ENCODE measurements at regions not wholly inside any gene's neighbourhood (a gene's known extent, or its start where the extent isn't known, plus 50 kb on each side); places are given as distances from the start of the nearest gene placed in this dataset.

- Mint-ChIP-seq H3K27me3 (peaks cover 2 to 8% of the 10 kb centered on the region in 2 donors), H3K4me3 (no peak overlapping the region), H3K4me1 (no peaks in the 10 kb centered on the region), H3K36me3 (no peaks in the 10 kb centered on the region), H3K9me3 (peaks cover 5 to 22% (median 14%) of the 10 kb centered on the region in 8 donors), H3K27ac (no peak overlapping the region)
- intact Hi-C loops (cut with micrococcal nuclease), result no loop called here
- ChIA-PET CTCF (ENCODE audit: partially characterized antibody) (no interaction called here), POLR2A (ENCODE audit: partially characterized antibody) (no interaction called here)
- no peak for DNase-seq
- Histone ChIP-seq H3K36me3 (ENCODE audit: insufficient read depth, low read length) (no peaks in the 10 kb centered on the region), H3K9me3 (ENCODE audit: control insufficient read depth in 1 of 2, low read length in 2 of 2) (peaks cover 0 to 5% of the 10 kb centered on the region in 2 donors), H3K4me3 (ENCODE audit: low read length in 2 of 2) (no peak overlapping the region), H3K27ac (ENCODE audit: low read depth, low read length) (no peak overlapping the region), H3K27me3 (ENCODE audit: insufficient read depth, low read length) (no peaks in the 10 kb centered on the region), H3K4me1 (ENCODE audit: insufficient read depth, low read length) (no peaks in the 10 kb centered on the region)
These were observed 215.9 kb downstream of the RNF152 start for GRCh38 chr18:61676773-61677434.

- peaks cover 5 to 9% of the 10 kb centered on the region in 2 donors for H3K27me3 Mint-ChIP-seq
- H3K4me3 Mint-ChIP-seq, result no peak overlapping the region
- Histone ChIP-seq H3K27me3 (ENCODE audit: insufficient read depth, low read length) (peaks cover 3% of the 10 kb centered on the region), H3K4me3 (ENCODE audit: low read length in 2 of 2) (no peak overlapping the region), H3K9me3 (ENCODE audit: control insufficient read depth in 1 of 2, low read length in 2 of 2) (no peaks in the 10 kb centered on the region), H3K27ac (ENCODE audit: low read depth, low read length) (no peak overlapping the region), H3K36me3 (ENCODE audit: insufficient read depth, low read length) (no peaks in the 10 kb centered on the region), H3K4me1 (ENCODE audit: insufficient read depth, low read length) (no peaks in the 10 kb centered on the region)
- H3K4me1 Mint-ChIP-seq, result no peaks in the 10 kb centered on the region
- no peak for DNase-seq
- intact Hi-C loops (cut with micrococcal nuclease), result no loop called here
- no peak overlapping the region for H3K27ac Mint-ChIP-seq
- no peaks in the 10 kb centered on the region for H3K36me3 Mint-ChIP-seq
- POLR2A ChIA-PET (ENCODE audit: partially characterized antibody), result no interaction called here
- H3K9me3 Mint-ChIP-seq, result peaks cover 0 to 2% (median 0%) of the 10 kb centered on the region in 8 donors
- CTCF ChIA-PET (ENCODE audit: partially characterized antibody), result no interaction called here
These were observed 223.5 kb downstream of the RNF152 start for GRCh38 chr18:61669320-61669719.

- no peak for DNase-seq
These were observed 225.8 kb downstream of the RNF152 start for GRCh38 chr18:61666876-61667590.

GRCh38 chr18:61664419-61665084 lies 228.3 kb downstream of the RNF152 start:
- H3K27me3 ChIP-seq (ENCODE audit: insufficient read depth, low read length), result no peaks in the 10 kb centered on the region
- H3K4me3 Mint-ChIP-seq, result no peak overlapping the region
- H3K36me3 ChIP-seq (ENCODE audit: insufficient read depth, low read length), result no peaks in the 10 kb centered on the region
- H3K9me3 ChIP-seq (ENCODE audit: control insufficient read depth in 1 of 2, low read length in 2 of 2), result no peaks in the 10 kb centered on the region
- H3K27me3 Mint-ChIP-seq, result peaks cover 4 to 6% of the 10 kb centered on the region in 2 donors
- H3K27ac ChIP-seq (ENCODE audit: low read depth, low read length), result no peak overlapping the region
- no peak for DNase-seq
- no peak overlapping the region for H3K27ac Mint-ChIP-seq
- no peak overlapping the region for H3K4me3 ChIP-seq (ENCODE audit: low read length in 2 of 2)
- no peaks in the 10 kb centered on the region for H3K4me1 ChIP-seq (ENCODE audit: insufficient read depth, low read length)
- H3K9me3 Mint-ChIP-seq, result peaks cover 0 to 23% (median 10%) of the 10 kb centered on the region in 8 donors
- H3K4me1 Mint-ChIP-seq, result no peaks in the 10 kb centered on the region
- intact Hi-C loops (cut with micrococcal nuclease), result no loop called here
- CTCF ChIA-PET (ENCODE audit: partially characterized antibody), result interaction anchor here (0.7 to 1.0 kb wide), 2 partner anchors 33 to 83 kb away, joined by 3 read pairs; no protein-coding TSS in a partner anchor
- POLR2A ChIA-PET (ENCODE audit: partially characterized antibody), result no interaction called here
- no peaks in the 10 kb centered on the region for H3K36me3 Mint-ChIP-seq

More at GRCh38 chr18:61666876-61667590, 225.8 kb downstream of the RNF152 start:
- H3K36me3 ChIP-seq (ENCODE audit: insufficient read depth, low read length), result no peaks in the 10 kb centered on the region
- CTCF ChIA-PET (ENCODE audit: partially characterized antibody), result no interaction called here
- intact Hi-C loops (cut with micrococcal nuclease), result no loop called here
- no peaks in the 10 kb centered on the region for H3K4me1 ChIP-seq (ENCODE audit: insufficient read depth, low read length)
- no peak overlapping the region for H3K27ac ChIP-seq (ENCODE audit: low read depth, low read length)
- Mint-ChIP-seq H3K4me1 (no peaks in the 10 kb centered on the region), H3K36me3 (no peaks in the 10 kb centered on the region), H3K27me3 (peaks cover 4 to 5% of the 10 kb centered on the region in 2 donors), H3K9me3 (peaks cover 0 to 12% (median 3%) of the 10 kb centered on the region in 8 donors), H3K27ac (no peak overlapping the region), H3K4me3 (no peak overlapping the region)
- POLR2A ChIA-PET (ENCODE audit: partially characterized antibody), result no interaction called here
- no peak overlapping the region for H3K4me3 ChIP-seq (ENCODE audit: low read length in 2 of 2)
- H3K9me3 ChIP-seq (ENCODE audit: control insufficient read depth in 1 of 2, low read length in 2 of 2), result no peaks in the 10 kb centered on the region
- H3K27me3 ChIP-seq (ENCODE audit: insufficient read depth, low read length), result peaks cover 3% of the 10 kb centered on the region

- no peaks in the 10 kb centered on the region for H3K9me3 ChIP-seq (ENCODE audit: control insufficient read depth in 1 of 2, low read length in 2 of 2)
- H3K36me3 ChIP-seq (ENCODE audit: insufficient read depth, low read length), result no peaks in the 10 kb centered on the region
- peaks cover 0 to 23% (median 10%) of the 10 kb centered on the region in 8 donors for H3K9me3 Mint-ChIP-seq
- no peak overlapping the region for H3K4me3 Mint-ChIP-seq
- intact Hi-C loops (cut with micrococcal nuclease), result no loop called here
- no peak overlapping the region for H3K27ac ChIP-seq (ENCODE audit: low read depth, low read length)
- POLR2A ChIA-PET (ENCODE audit: partially characterized antibody), result no interaction called here
- H3K27me3 ChIP-seq (ENCODE audit: insufficient read depth, low read length), result no peaks in the 10 kb centered on the region
- H3K27ac Mint-ChIP-seq, result no peak overlapping the region
- no peak for DNase-seq
- H3K36me3 Mint-ChIP-seq, result no peaks in the 10 kb centered on the region
- H3K27me3 Mint-ChIP-seq, result peaks cover 2 to 4% of the 10 kb centered on the region in 2 donors
- H3K4me3 ChIP-seq (ENCODE audit: low read length in 2 of 2), result no peak overlapping the region
- H3K4me1 Mint-ChIP-seq, result no peaks in the 10 kb centered on the region
- CTCF ChIA-PET (ENCODE audit: partially characterized antibody), result no interaction called here
- no peaks in the 10 kb centered on the region for H3K4me1 ChIP-seq (ENCODE audit: insufficient read depth, low read length)
These were observed 230.1 kb downstream of the RNF152 start for GRCh38 chr18:61662726-61663125.

- H3K27ac Mint-ChIP-seq, result no peak overlapping the region
- ChIA-PET CTCF (ENCODE audit: partially characterized antibody) (no interaction called here), POLR2A (ENCODE audit: partially characterized antibody) (no interaction called here)
- H3K9me3 ChIP-seq (ENCODE audit: control insufficient read depth in 1 of 2, low read length in 2 of 2), result no peaks in the 10 kb centered on the region
- no peaks in the 10 kb centered on the region for H3K4me1 Mint-ChIP-seq
- peaks cover 0 to 29% (median 12%) of the 10 kb centered on the region in 8 donors for H3K9me3 Mint-ChIP-seq
- H3K4me1 ChIP-seq (ENCODE audit: insufficient read depth, low read length), result no peaks in the 10 kb centered on the region
- H3K4me3 Mint-ChIP-seq, result no peak overlapping the region
- H3K27ac ChIP-seq (ENCODE audit: low read depth, low read length), result no peak overlapping the region
- H3K4me3 ChIP-seq (ENCODE audit: low read length in 2 of 2), result no peak overlapping the region
- no peak for DNase-seq
- H3K27me3 ChIP-seq (ENCODE audit: insufficient read depth, low read length), result no peaks in the 10 kb centered on the region
- no peaks in the 10 kb centered on the region for H3K36me3 ChIP-seq (ENCODE audit: insufficient read depth, low read length)
- no peaks in the 10 kb centered on the region for H3K36me3 Mint-ChIP-seq
- intact Hi-C loops (cut with micrococcal nuclease), result no loop called here
- peaks cover 4 to 7% of the 10 kb centered on the region in 2 donors for H3K27me3 Mint-ChIP-seq
These were observed 234.4 kb downstream of the RNF152 start for GRCh38 chr18:61658431-61658830.

- no peaks in the 10 kb centered on the region for H3K9me3 ChIP-seq (ENCODE audit: control insufficient read depth in 1 of 2, low read length in 2 of 2)
- Mint-ChIP-seq H3K27ac (no peak overlapping the region), H3K4me3 (no peak overlapping the region), H3K36me3 (no peaks in the 10 kb centered on the region), H3K4me1 (no peaks in the 10 kb centered on the region), H3K9me3 (peaks cover 0 to 19% (median 10%) of the 10 kb centered on the region in 8 donors), H3K27me3 (peaks cover 4 to 6% of the 10 kb centered on the region in 2 donors)
- H3K27ac ChIP-seq (ENCODE audit: low read depth, low read length), result no peak overlapping the region
- H3K4me1 ChIP-seq (ENCODE audit: insufficient read depth, low read length), result no peaks in the 10 kb centered on the region
- POLR2A ChIA-PET (ENCODE audit: partially characterized antibody), result no interaction called here
- DNase-seq, result no peak
- intact Hi-C loops (cut with micrococcal nuclease), result no loop called here
- CTCF ChIA-PET (ENCODE audit: partially characterized antibody), result no interaction called here
- H3K27me3 ChIP-seq (ENCODE audit: insufficient read depth, low read length), result no peaks in the 10 kb centered on the region
- no peak overlapping the region for H3K4me3 ChIP-seq (ENCODE audit: low read length in 2 of 2)
- H3K36me3 ChIP-seq (ENCODE audit: insufficient read depth, low read length), result no peaks in the 10 kb centered on the region
These were observed 235.6 kb downstream of the RNF152 start for GRCh38 chr18:61657066-61657732.
